GM06990 (cell line): ENCODE measurements at regions not wholly inside any gene's neighbourhood (a gene's known extent, or its start where the extent isn't known, plus 50 kb on each side); places are given as distances from the start of the nearest gene placed in this dataset.

Experiments
- DNase-seq: peaks from one replicate; pipeline ENCODE4 v3.0.0-alpha.2; 2011; ENCODE audit not compliant: insufficient read length; ENCODE audit errors: extremely low read depth
- H3K27me3 ChIP-seq: replicated peaks from 2 replicates; pipeline ENCODE4 v1.6.0; 2011; ENCODE audit warnings: low read length; ENCODE audit not compliant: control insufficient read depth, insufficient read depth
- H3K36me3 ChIP-seq: 2 replicates; pipeline ENCODE4 v1.5.1; 2011; ENCODE audit warnings: low read length; ENCODE audit not compliant: control insufficient read depth, insufficient read depth
- H3K4me3 ChIP-seq: replicated peaks from 2 replicates; pipeline ENCODE4 v1.5.1; 2011; ENCODE audit warnings: low read depth, mild to moderate bottlenecking, control low read depth, low read length
- CTCF ChIP-seq: IDR thresholded peaks from 2 replicates; pipeline ENCODE4 v1.5.1; 2011; ENCODE audit warnings: low read length, control low read depth, mild to moderate bottlenecking, inconsistent platforms; ENCODE audit not compliant: insufficient read depth, poor library complexity, severe bottlenecking

GRCh38 chr11:41579546-41579945, 120.1 kb upstream of the LRRC4C start:
- TF ChIP-seq CTCF, result no peak
- Histone ChIP-seq H3K27me3 (no peaks in the 10 kb centered on the region), H3K36me3 (no peaks in the 10 kb centered on the region), H3K4me3 (no peak overlapping the region)
- no peak for DNase-seq

- H3K4me3 ChIP-seq, result no peak overlapping the region
- DNase-seq, result no peak
- H3K27me3 ChIP-seq, result no peaks in the 10 kb centered on the region
- no peaks in the 10 kb centered on the region for H3K36me3 ChIP-seq
- TF ChIP-seq CTCF, result no peak
Measured at GRCh38 chr11:41609511-41609910, 150.1 kb upstream of the LRRC4C start.

- no peak for DNase-seq
- H3K4me3 ChIP-seq, result no peak overlapping the region
- H3K36me3 ChIP-seq, result no peaks in the 10 kb centered on the region
- no peaks in the 10 kb centered on the region for H3K27me3 ChIP-seq
- TF ChIP-seq CTCF, result no peak
Measured at GRCh38 chr11:41612415-41612814, 153.0 kb upstream of the LRRC4C start.

GRCh38 chr11:41613326-41613725, 153.9 kb upstream of the LRRC4C start:
- Histone ChIP-seq H3K27me3 (no peaks in the 10 kb centered on the region), H3K36me3 (no peaks in the 10 kb centered on the region), H3K4me3 (no peak overlapping the region)
- no peak for DNase-seq
- TF ChIP-seq CTCF, result no peak

- Histone ChIP-seq H3K27me3 (no peaks in the 10 kb centered on the region), H3K36me3 (no peaks in the 10 kb centered on the region), H3K4me3 (no peak overlapping the region)
- DNase-seq, result no peak
- TF ChIP-seq CTCF, result no peak
Measured at GRCh38 chr11:41622707-41623359, 163.4 kb upstream of the LRRC4C start.

- no peak for DNase-seq
- no peaks in the 10 kb centered on the region for H3K27me3 ChIP-seq
- H3K4me3 ChIP-seq, result no peak overlapping the region
- no peak for TF ChIP-seq CTCF
- H3K36me3 ChIP-seq, result no peaks in the 10 kb centered on the region
Measured at GRCh38 chr11:41659985-41660384, 200.5 kb upstream of the LRRC4C start.
